ENCODE measurements at regions not wholly inside any gene's neighbourhood (a gene's known extent, or its start where the extent isn't known, plus 50 kb on each side); places are given as distances from the start of the nearest gene placed in this dataset.

DNA sequence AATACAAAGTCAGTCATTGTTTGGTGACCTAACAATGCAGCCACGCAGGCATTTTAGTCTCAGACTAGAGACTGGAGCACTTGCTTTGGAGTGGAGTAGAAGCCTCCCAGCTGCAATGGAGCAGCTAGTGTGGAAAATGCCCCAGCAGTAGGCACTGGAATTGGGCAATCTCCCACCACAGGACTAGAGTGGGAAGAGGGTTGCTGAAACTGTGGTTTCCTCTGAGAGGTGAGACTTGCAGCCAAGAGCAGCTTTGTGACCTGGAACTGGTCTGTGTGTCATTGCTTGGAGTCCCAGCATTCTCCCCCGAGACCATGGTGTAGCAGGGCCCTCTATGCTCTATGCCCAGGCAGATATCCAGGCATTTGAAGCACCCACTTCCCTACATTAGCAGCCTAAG, 556.3 kb downstream of the UQCRFS1 start:
- Histone ChIP-seq H3K36me3 (no peaks in the 10 kb centered on the region), H3K9me3 (peaks cover 0 to 10% (median 0%) of the 10 kb centered on the region in 4 donors), H3K27me3 (no peaks in the 10 kb centered on the region), H3K4me3 (no peak overlapping the region), H3K4me1 (no peaks in the 10 kb centered on the region), H3K27ac (no peak overlapping the region)
- TF ChIP-seq POLR2A (IDR thresholded peaks at IDR 0.05) (no peak), POLR2AphosphoS5 (IDR thresholded peaks at IDR 0.05) (no peak), EP300 (IDR thresholded peaks at IDR 0.05) (no peak)
- TF ChIP-seq, protein P1, sequence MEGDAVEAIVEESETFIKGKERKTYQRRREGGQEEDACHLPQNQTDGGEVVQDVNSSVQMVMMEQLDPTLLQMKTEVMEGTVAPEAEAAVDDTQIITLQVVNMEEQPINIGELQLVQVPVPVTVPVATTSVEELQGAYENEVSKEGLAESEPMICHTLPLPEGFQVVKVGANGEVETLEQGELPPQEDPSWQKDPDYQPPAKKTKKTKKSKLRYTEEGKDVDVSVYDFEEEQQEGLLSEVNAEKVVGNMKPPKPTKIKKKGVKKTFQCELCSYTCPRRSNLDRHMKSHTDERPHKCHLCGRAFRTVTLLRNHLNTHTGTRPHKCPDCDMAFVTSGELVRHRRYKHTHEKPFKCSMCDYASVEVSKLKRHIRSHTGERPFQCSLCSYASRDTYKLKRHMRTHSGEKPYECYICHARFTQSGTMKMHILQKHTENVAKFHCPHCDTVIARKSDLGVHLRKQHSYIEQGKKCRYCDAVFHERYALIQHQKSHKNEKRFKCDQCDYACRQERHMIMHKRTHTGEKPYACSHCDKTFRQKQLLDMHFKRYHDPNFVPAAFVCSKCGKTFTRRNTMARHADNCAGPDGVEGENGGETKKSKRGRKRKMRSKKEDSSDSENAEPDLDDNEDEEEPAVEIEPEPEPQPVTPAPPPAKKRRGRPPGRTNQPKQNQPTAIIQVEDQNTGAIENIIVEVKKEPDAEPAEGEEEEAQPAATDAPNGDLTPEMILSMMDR (IDR thresholded peaks at IDR 0.05) = no peak
- no peak for DNase-seq
- 67 to 75% methylated on average over 2 of the region's 2 CpGs for WGBS, 2 donors
- intact Hi-C loops (cut with DNase I) = no loop called here

DNA sequence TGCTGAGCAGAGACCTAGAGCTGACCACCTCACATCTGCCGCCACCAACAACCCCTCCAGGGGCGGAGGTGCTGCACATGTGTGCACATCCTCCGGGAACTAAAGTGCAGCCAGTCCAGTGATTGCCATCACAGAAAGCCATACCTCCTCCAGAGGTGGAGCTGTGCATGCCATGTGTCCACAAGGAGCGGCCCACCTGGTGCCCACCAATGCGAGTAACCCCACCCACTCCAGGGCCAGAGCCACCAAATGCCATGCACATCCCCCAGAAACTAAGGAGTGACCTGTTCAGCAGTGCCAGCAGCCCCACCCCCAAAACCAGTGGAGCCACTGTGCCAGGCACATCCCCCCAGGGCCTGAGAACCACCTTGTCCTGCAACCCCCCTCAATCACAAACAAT, 557.9 kb downstream of the UQCRFS1 start:
- intact Hi-C loops (cut with DNase I) = no loop called here
- Histone ChIP-seq H3K27me3 (no peaks in the 10 kb centered on the region), H3K9me3 (peaks cover 0 to 10% (median 0%) of the 10 kb centered on the region in 4 donors), H3K27ac (no peak overlapping the region), H3K36me3 (no peaks in the 10 kb centered on the region), H3K4me3 (no peak overlapping the region), H3K4me1 (no peaks in the 10 kb centered on the region)
- TF ChIP-seq, protein P1 (IDR thresholded peaks at IDR 0.05) = no peak
- TF ChIP-seq POLR2AphosphoS5 (IDR thresholded peaks at IDR 0.05) (no peak), EP300 (IDR thresholded peaks at IDR 0.05) (no peak), POLR2A (IDR thresholded peaks at IDR 0.05) (no peak)
- DNase-seq = no peak
- WGBS, 2 donors = 95 to 96% methylated on average over 5 of the region's 5 CpGs

GRCh38 chr19:28652765-28653164, 560.2 kb downstream of the UQCRFS1 start:
- H3K36me3 ChIP-seq = no peaks in the 10 kb centered on the region
- no peak for TF ChIP-seq EP300 (IDR thresholded peaks at IDR 0.05)
- no peak for TF ChIP-seq POLR2A (IDR thresholded peaks at IDR 0.05)
- TF ChIP-seq POLR2AphosphoS5 (IDR thresholded peaks at IDR 0.05) = no peak
- TF ChIP-seq, protein P1 (IDR thresholded peaks at IDR 0.05) = no peak
- H3K27ac ChIP-seq = no peak overlapping the region
- H3K27me3 ChIP-seq = no peaks in the 10 kb centered on the region
- H3K9me3 ChIP-seq = no peaks in the 10 kb centered on the region
- H3K4me1 ChIP-seq = no peaks in the 10 kb centered on the region
- intact Hi-C loops (cut with DNase I) = no loop called here
- WGBS, 2 donors = 64 to 74% methylated on average over 3 of the region's 3 CpGs
- DNase-seq = no peak
- H3K4me3 ChIP-seq = no peak overlapping the region

DNA sequence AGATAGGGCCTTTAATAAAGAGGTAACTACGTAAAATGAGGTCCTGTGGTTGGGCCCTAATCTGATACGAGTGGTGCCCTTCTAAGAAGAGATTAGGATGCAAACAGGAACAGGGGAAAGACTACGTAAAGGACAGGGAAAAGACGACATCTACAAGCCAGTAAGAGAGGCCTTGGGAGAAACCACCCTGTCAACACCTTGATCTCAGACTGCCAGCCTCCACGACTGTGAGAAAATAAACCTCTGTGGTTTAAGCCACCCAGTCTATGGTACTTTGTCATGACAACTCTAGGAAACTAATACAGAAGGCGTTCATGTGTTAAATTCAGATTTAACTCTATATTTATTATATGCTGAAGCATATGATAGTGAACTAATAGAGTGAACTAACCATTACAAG, 566.3 kb downstream of the UQCRFS1 start:
- no peaks in the 10 kb centered on the region for H3K36me3 ChIP-seq
- no peak for DNase-seq
- H3K4me1 ChIP-seq = no peaks in the 10 kb centered on the region
- no peaks in the 10 kb centered on the region for H3K9me3 ChIP-seq
- no peak overlapping the region for H3K4me3 ChIP-seq
- no peaks in the 10 kb centered on the region for H3K27me3 ChIP-seq
- no peak overlapping the region for H3K27ac ChIP-seq
- intact Hi-C loops (cut with DNase I) = no loop called here
- WGBS, 2 donors = 82 to 84% methylated on average over 6 of the region's 6 CpGs
- TF ChIP-seq, protein P1 (IDR thresholded peaks at IDR 0.05) = no peak
- no peak for TF ChIP-seq POLR2A (IDR thresholded peaks at IDR 0.05)
- TF ChIP-seq EP300 (IDR thresholded peaks at IDR 0.05) = no peak
- no peak for TF ChIP-seq POLR2AphosphoS5 (IDR thresholded peaks at IDR 0.05)

DNA sequence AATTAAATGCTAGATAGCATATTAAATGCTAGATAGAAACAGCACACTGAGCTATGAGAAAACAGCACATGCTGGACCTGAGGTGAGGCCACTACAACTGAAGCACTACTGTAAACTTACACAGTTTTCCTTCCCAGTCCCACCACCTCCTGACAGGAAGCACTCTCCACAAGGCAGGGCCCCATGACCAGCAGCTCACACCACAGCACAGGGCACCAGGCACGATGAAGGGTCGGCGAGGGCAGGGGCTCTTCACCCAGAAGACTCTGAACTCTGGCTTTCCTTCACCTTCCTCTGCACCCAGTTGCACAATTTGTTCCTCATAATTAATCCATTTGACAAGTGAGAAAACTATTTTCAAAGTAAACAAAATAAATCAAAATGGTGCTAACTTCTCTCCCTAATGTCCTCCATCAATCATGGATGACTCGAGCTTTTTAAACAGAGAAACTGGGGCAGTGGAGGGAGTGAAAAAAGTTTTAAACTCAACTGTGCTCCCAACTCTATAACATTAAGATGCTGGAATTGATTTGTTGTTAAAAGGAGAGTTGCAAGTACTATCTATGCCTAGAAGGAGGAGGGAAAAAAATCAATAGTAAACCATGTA, 568.7 kb downstream of the UQCRFS1 start:
- no peaks in the 10 kb centered on the region for H3K4me1 ChIP-seq
- WGBS, 2 donors = 35 to 67% methylated on average over 4 of the region's 4 CpGs
- H3K36me3 ChIP-seq = no peaks in the 10 kb centered on the region
- H3K27ac ChIP-seq = no peak overlapping the region
- no peaks in the 10 kb centered on the region for H3K27me3 ChIP-seq
- H3K9me3 ChIP-seq = no peaks in the 10 kb centered on the region
- no peak overlapping the region for H3K4me3 ChIP-seq
- intact Hi-C loops (cut with DNase I) = no loop called here
- no peak for DNase-seq
- TF ChIP-seq POLR2AphosphoS5 (IDR thresholded peaks at IDR 0.05) (no peak), POLR2A (IDR thresholded peaks at IDR 0.05) (no peak), EP300 (IDR thresholded peaks at IDR 0.05) (no peak)
- TF ChIP-seq, protein P1 (IDR thresholded peaks at IDR 0.05) = no peak

Data from sigmoid colon (tissue), 6 donors.